ENCODE measurements at regions not wholly inside any gene's neighbourhood (a gene's known extent, or its start where the extent isn't known, plus 50 kb on each side); places are given as distances from the start of the nearest gene placed in this dataset.

GRCh38 chr7:24388212-24388611 lies 104.2 kb downstream of the NPY start:
- H2AFZ ChIP-seq (ENCODE audit: low read length): no peak overlapping the region
- H3K9ac ChIP-seq (ENCODE audit: insufficient read depth, low read length): no peak overlapping the region
- no peaks in the 10 kb centered on the region for H3K27me3 ChIP-seq (ENCODE audit: control insufficient read depth, insufficient read depth, low read length)
- no peaks in the 10 kb centered on the region for H3K79me2 ChIP-seq (ENCODE audit: control insufficient read depth, insufficient read depth, low read length)
- H4K20me1 ChIP-seq (ENCODE audit: control insufficient read depth, extremely low read depth, insufficient read depth, low read length): no peaks in the 10 kb centered on the region
- TF ChIP-seq EZH2 (IDR thresholded peaks at IDR 0.05; ENCODE audit: low read length, missing control alignments): no peak
- TF ChIP-seq, protein P1, sequence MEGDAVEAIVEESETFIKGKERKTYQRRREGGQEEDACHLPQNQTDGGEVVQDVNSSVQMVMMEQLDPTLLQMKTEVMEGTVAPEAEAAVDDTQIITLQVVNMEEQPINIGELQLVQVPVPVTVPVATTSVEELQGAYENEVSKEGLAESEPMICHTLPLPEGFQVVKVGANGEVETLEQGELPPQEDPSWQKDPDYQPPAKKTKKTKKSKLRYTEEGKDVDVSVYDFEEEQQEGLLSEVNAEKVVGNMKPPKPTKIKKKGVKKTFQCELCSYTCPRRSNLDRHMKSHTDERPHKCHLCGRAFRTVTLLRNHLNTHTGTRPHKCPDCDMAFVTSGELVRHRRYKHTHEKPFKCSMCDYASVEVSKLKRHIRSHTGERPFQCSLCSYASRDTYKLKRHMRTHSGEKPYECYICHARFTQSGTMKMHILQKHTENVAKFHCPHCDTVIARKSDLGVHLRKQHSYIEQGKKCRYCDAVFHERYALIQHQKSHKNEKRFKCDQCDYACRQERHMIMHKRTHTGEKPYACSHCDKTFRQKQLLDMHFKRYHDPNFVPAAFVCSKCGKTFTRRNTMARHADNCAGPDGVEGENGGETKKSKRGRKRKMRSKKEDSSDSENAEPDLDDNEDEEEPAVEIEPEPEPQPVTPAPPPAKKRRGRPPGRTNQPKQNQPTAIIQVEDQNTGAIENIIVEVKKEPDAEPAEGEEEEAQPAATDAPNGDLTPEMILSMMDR (conservative IDR thresholded peaks at IDR 0.05 in 1 of 2, IDR thresholded peaks at IDR 0.05 in 1 of 2; ENCODE audit: low read depth in 1 of 2, low read length in 2 of 2): no peak
- no peaks in the 10 kb centered on the region for H3K36me3 ChIP-seq (ENCODE audit: control insufficient read depth, insufficient read depth, low read length)
- no peak overlapping the region for H3K4me2 ChIP-seq (ENCODE audit: extremely low read depth, insufficient read depth, low read length)
- H3K9me3 ChIP-seq (ENCODE audit: control insufficient read depth, insufficient read depth, low read depth, low read length): no peaks in the 10 kb centered on the region
- DNase-seq (ENCODE audit: low read depth in 2 of 2): no peak
- H3K4me1 ChIP-seq (ENCODE audit: control insufficient read depth, extremely low read depth, insufficient read depth, low read length): no peaks in the 10 kb centered on the region
- H3K27ac ChIP-seq (ENCODE audit: insufficient read depth, low read length): no peak overlapping the region
- H3K4me3 ChIP-seq (replicated peaks in 1 of 4; ENCODE audit: control extremely low read depth in 1 of 4, insufficient read depth in 1 of 4, low read depth in 3 of 4, low read length in 4 of 4): no peak overlapping the region

DNA sequence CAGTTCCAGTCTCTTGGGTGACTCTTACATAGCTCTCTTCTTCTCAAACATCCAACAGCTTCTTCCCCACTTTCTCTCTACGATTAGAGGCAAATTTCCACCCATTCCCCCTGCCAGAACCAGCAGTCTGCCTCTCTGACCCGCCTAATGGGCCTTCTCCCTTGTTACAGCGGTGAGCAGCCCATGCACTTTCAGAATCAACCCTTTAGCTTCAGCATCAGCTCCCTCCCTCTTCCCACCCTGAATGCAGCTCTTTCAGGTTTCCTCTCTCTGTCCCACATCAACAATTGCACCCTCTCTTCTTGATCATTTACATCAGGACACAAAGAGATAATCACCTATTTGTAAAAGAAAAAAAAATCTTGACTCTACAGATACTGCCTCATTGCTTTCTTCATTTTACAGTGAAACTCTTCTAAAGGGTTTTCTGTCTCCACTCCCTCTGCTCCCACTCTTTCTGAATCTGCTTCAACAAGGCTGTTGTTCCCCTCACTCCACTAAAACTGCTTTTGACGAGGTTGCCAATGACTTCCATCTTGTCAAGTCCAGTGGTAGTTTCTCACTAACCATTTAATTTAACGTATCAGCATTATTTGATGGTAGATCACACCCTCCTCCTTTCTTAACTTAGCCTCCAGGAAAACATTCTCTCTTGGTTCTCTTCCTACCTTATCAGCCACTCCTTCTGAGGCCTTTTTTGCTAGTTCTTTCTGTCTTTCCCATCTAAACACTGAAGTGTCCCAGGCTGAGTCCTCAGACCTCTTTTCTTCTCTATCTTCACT lies 106.6 kb downstream of the NPY start:
- DNase-seq (ENCODE audit: low read depth in 2 of 2): no peak
- Histone ChIP-seq H3K9me3 (ENCODE audit: control insufficient read depth, insufficient read depth, low read depth, low read length) (no peaks in the 10 kb centered on the region), H2AFZ (ENCODE audit: low read length) (no peak overlapping the region), H3K4me2 (ENCODE audit: extremely low read depth, insufficient read depth, low read length) (no peak overlapping the region), H3K27ac (ENCODE audit: insufficient read depth, low read length) (no peak overlapping the region), H3K4me1 (ENCODE audit: control insufficient read depth, extremely low read depth, insufficient read depth, low read length) (no peaks in the 10 kb centered on the region), H3K36me3 (ENCODE audit: control insufficient read depth, insufficient read depth, low read length) (no peaks in the 10 kb centered on the region), H3K27me3 (ENCODE audit: control insufficient read depth, insufficient read depth, low read length) (no peaks in the 10 kb centered on the region), H4K20me1 (ENCODE audit: control insufficient read depth, extremely low read depth, insufficient read depth, low read length) (no peaks in the 10 kb centered on the region), H3K79me2 (ENCODE audit: control insufficient read depth, insufficient read depth, low read length) (no peaks in the 10 kb centered on the region), H3K4me3 (replicated peaks in 1 of 4; ENCODE audit: control extremely low read depth in 1 of 4, insufficient read depth in 1 of 4, low read depth in 3 of 4, low read length in 4 of 4) (no peak overlapping the region), H3K9ac (ENCODE audit: insufficient read depth, low read length) (no peak overlapping the region)
- no peak for TF ChIP-seq EZH2 (IDR thresholded peaks at IDR 0.05; ENCODE audit: low read length, missing control alignments)
- TF ChIP-seq, protein P1 (conservative IDR thresholded peaks at IDR 0.05 in 1 of 2, IDR thresholded peaks at IDR 0.05 in 1 of 2; ENCODE audit: low read depth in 1 of 2, low read length in 2 of 2): no peak

GRCh38 chr7:24392774-24393173 lies 108.8 kb downstream of the NPY start:
- Histone ChIP-seq H3K36me3 (ENCODE audit: control insufficient read depth, insufficient read depth, low read length) (no peaks in the 10 kb centered on the region), H3K4me2 (ENCODE audit: extremely low read depth, insufficient read depth, low read length) (no peak overlapping the region), H4K20me1 (ENCODE audit: control insufficient read depth, extremely low read depth, insufficient read depth, low read length) (no peaks in the 10 kb centered on the region), H3K9ac (ENCODE audit: insufficient read depth, low read length) (no peak overlapping the region), H3K9me3 (ENCODE audit: control insufficient read depth, insufficient read depth, low read depth, low read length) (no peaks in the 10 kb centered on the region), H3K27me3 (ENCODE audit: control insufficient read depth, insufficient read depth, low read length) (no peaks in the 10 kb centered on the region), H3K27ac (ENCODE audit: insufficient read depth, low read length) (no peak overlapping the region), H2AFZ (ENCODE audit: low read length) (no peak overlapping the region), H3K79me2 (ENCODE audit: control insufficient read depth, insufficient read depth, low read length) (no peaks in the 10 kb centered on the region), H3K4me1 (ENCODE audit: control insufficient read depth, extremely low read depth, insufficient read depth, low read length) (no peaks in the 10 kb centered on the region), H3K4me3 (replicated peaks in 1 of 4; ENCODE audit: control extremely low read depth in 1 of 4, insufficient read depth in 1 of 4, low read depth in 3 of 4, low read length in 4 of 4) (no peak overlapping the region)
- TF ChIP-seq EZH2 (IDR thresholded peaks at IDR 0.05; ENCODE audit: low read length, missing control alignments): no peak
- TF ChIP-seq, protein P1 (conservative IDR thresholded peaks at IDR 0.05 in 1 of 2, IDR thresholded peaks at IDR 0.05 in 1 of 2; ENCODE audit: low read depth in 1 of 2, low read length in 2 of 2): no peak
- no peak for DNase-seq (ENCODE audit: low read depth in 2 of 2)

All from fibroblast of lung (primary cell).